Liver (tissue), 3 donors: ENCODE measurements at regions not wholly inside any gene's neighbourhood (a gene's known extent, or its start where the extent isn't known, plus 50 kb on each side); places are given as distances from the start of the nearest gene placed in this dataset.

ENCODE experiments used
- CTCF ChIP-seq: fragments of 150-350 bp; IDR thresholded peaks from 2 replicates; pipeline ENCODE4 v1.5.1; 2017; ENCODE audit warnings: improper control_type of control experiment, low read depth, low read length; ENCODE audit not compliant: missing input control
- GABPA ChIP-seq, 2 donors: IDR thresholded peaks in 1 of 2; conservative IDR thresholded peaks in 1 of 2; 2 replicates each; pipeline ENCODE4 v1.6.1; 2016; ENCODE audit warnings: antibody characterized with exemption in 2 of 2, mild to moderate bottlenecking in 1 of 2, moderate library complexity in 1 of 2
- donor health status: healthy.
- donor health status: healthy.

GRCh38 chr12:28631831-28632230 lies 441.6 kb downstream of the CCDC91 start:
- TF ChIP-seq CTCF (no peak), GABPA (IDR thresholded peaks at IDR 0.05 in 1 of 2, conservative IDR thresholded peaks at IDR 0.05 in 1 of 2) (no peak)
